ENCODE measurements at regions not wholly inside any gene's neighbourhood (a gene's known extent, or its start where the extent isn't known, plus 50 kb on each side); places are given as distances from the start of the nearest gene placed in this dataset.
"Not testable (repeated sequence)": the region's sequence is repeated elsewhere in the genome, so short reads cannot be mapped to it uniquely, and the experiment has no call there.

GRCh38 chr6:8844968-8845367, 409.6 kb upstream of the SLC35B3 start:
- no peak for DNase-seq (ENCODE audit: low read depth in 3 of 3)

GRCh38 chr6:8839626-8840025, 404.3 kb upstream of the SLC35B3 start:
- DNase-seq (ENCODE audit: low read depth in 3 of 3) = no peak

- no peak for DNase-seq (ENCODE audit: low read depth in 3 of 3)
Observed at GRCh38 chr6:8837343-8837742, 402.0 kb upstream of the SLC35B3 start.

DNA sequence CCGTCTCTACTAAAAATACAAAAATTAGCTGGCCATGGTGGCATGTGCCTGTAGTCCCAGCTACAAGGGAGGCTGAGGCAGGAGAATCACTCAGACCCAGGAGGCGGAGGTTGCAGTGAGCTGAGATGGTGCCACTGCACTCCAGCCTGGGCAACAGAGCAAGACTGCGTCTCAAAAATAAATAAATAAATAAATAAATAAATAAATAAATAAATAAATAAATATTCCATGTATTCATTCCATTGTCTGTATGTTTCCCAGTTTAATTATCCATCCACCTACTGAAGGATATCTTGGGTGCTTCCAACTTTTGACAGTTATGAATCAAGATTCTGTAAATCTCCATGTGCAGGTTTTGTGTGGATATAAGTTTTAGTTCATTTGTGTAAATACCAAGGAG, 397.4 kb upstream of the SLC35B3 start:
- DNase-seq (ENCODE audit: low read depth in 3 of 3) = not testable (repeated sequence)

- DNase-seq (ENCODE audit: low read depth in 3 of 3) = no peak
Observed at GRCh38 chr6:8831366-8832152, 396.2 kb upstream of the SLC35B3 start.

DNA sequence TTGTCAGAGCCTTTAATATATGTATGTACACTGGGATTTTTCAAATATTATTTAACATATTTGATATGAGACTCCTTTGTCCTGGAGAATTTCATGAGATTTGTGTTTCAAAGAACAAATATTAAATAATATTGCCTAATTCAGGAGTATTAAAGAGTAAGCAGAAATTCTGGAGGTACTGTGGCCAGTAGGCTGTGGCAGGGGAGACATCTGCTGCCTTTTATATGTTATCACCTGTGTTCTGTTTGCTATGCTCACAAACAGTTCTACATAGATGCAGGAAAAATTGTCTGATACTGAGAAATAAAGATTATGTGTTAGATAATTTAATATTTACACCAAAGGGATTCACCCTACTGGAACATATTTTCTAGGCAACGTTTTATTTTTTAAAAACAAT, 395.4 kb upstream of the SLC35B3 start:
- DNase-seq (ENCODE audit: low read depth in 3 of 3) = no peak

- DNase-seq (ENCODE audit: low read depth in 3 of 3) = no peak
Observed at GRCh38 chr6:8829796-8830195, 394.5 kb upstream of the SLC35B3 start.

DNA sequence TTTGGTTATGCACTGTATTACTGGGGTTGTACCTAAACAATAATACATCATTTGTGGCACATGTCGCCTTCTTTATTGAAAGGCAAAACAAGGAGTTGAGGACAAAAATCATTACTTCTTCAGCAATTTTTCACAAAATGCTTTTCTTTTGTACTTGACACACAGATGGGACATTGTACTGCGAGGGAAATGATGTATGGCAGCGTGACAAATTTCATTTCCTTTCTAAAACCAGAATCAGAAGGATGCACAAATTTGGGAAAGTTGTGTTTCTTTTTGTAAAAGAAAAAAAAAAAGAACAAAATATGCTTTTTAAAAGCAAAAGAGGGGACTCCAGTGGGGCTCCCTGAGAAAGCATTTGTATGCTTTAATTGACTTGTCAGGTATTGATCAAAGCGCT, 394.0 kb upstream of the SLC35B3 start:
- no peak for DNase-seq (ENCODE audit: low read depth in 3 of 3)

DNA sequence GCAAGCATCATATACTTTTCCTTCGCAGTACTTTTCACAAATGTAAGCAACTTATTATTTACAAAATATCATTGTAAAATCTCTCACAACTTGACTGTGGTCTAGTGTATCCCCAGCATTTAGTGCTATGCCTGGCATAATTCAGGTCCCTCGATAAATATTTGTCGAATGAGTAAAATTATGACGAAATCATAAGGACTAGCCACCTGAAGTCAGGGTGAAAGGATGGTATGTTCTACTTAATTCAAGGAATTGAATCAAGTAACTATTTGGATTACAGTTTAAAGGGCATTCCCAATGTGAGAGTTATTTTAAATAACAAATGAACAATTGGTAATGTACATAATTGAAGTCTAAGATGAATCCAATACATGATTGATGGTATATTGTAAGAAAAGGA, 393.0 kb upstream of the SLC35B3 start:
- DNase-seq (ENCODE audit: low read depth in 3 of 3) = no peak

DNA sequence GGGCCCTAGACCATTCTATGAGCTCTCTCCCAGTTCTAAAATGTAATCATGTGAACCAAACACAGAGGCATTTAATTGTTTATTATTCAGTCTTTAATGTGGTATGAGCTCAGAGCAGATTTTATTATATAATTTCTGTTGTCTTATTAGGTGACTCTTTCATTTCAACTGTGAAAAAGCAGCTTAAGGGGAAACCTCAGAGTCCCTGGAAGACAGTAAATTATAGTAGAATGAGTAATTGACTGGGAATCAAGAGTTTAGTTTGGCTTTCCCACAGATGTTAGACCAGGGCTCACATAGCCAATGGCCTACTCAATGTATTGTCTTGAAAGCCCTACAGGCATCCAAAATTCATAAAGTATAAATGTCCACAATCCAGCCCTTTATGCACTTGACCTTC, 390.4 kb upstream of the SLC35B3 start:
- DNase-seq (ENCODE audit: low read depth in 3 of 3) = no peak

GRCh38 chr6:8821981-8822381, 386.6 kb upstream of the SLC35B3 start:
- DNase-seq (ENCODE audit: low read depth in 3 of 3) = no peak

DNA sequence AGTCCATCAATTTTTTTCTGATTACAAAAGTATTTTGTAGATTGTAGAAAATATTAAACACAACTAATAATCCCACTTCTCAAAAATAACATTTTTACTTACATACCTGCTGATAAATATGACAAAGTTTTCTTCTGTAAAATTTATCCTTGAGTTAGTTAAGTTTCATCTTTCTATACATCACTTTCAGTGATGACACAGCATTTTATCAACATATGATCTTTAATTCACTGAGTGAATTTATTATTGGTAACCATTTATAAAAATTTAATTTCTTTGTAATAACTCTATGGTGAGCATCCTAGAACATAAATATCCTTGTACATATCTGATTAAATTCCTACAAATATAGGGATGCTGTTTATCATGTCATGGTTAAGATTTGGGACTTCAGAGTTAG, 385.0 kb upstream of the SLC35B3 start:
- no peak for DNase-seq (ENCODE audit: low read depth in 3 of 3)

- no peak for DNase-seq (ENCODE audit: low read depth in 3 of 3)
Observed at GRCh38 chr6:8819446-8819845, 384.1 kb upstream of the SLC35B3 start.

GRCh38 chr6:8814440-8815000, 379.2 kb upstream of the SLC35B3 start:
- no peak for DNase-seq (ENCODE audit: low read depth in 3 of 3)

GRCh38 chr6:8810325-8810724, 375.0 kb upstream of the SLC35B3 start:
- DNase-seq (ENCODE audit: low read depth in 3 of 3) = no peak

GRCh38 chr6:8809662-8810061, 374.3 kb upstream of the SLC35B3 start:
- DNase-seq (ENCODE audit: low read depth in 3 of 3) = no peak

DNA sequence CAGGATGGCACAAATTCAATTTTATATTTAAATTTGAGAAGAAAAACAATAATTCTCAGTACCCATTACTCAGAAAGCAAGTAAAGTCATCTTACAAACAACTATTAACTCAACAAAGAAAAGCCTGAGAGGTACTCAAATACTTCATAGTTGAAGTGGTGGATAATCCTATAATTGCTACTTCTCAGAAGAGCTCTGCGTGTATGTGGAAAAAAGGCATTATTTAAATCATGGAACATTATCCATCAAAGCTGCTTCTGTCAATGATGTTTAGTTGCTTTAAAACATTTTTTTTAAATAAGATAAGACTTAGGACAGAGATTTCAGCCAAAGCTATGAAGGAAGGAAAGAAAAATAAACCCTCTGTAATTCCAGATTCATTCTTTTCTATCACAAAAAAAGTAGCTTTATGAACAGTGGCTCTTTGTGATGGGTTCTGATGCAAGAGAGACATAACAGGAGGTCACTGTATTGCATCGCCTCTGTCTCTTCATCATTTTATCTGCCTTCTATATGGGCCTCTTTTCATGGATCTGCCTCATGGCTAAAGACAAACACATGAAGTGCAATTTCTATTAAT, 367.9 kb upstream of the SLC35B3 start:
- DNase-seq (ENCODE audit: low read depth in 3 of 3) = no peak

- not testable (repeated sequence) for DNase-seq (ENCODE audit: low read depth in 3 of 3)
Observed at GRCh38 chr6:8802397-8802796, 367.1 kb upstream of the SLC35B3 start.

GRCh38 chr6:8794420-8794819, 359.1 kb upstream of the SLC35B3 start:
- no peak for DNase-seq (ENCODE audit: low read depth in 3 of 3)

DNA sequence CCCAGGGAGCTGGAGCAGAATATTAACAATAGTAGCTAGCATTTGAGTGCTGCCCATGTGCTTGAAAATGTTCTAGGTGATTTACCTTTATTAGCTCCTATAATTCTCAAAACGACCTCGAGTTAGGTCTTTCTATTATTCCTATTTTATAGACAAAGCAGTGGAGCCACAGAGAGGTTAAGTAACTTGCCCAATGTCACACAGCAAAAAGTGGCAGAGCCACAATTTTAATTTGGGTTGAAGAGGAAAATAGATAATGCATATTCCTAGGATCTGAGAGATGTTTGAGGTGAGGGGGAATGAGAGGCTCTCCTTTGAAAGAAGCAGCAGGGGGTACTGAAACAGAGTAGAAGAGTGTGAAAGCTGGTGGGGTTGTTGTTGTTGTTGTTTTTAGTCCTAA, 354.5 kb upstream of the SLC35B3 start:
- no peak for DNase-seq (ENCODE audit: low read depth in 3 of 3)

GRCh38 chr6:8785223-8785622, 349.9 kb upstream of the SLC35B3 start:
- no peak for DNase-seq (ENCODE audit: low read depth in 3 of 3)

DNA sequence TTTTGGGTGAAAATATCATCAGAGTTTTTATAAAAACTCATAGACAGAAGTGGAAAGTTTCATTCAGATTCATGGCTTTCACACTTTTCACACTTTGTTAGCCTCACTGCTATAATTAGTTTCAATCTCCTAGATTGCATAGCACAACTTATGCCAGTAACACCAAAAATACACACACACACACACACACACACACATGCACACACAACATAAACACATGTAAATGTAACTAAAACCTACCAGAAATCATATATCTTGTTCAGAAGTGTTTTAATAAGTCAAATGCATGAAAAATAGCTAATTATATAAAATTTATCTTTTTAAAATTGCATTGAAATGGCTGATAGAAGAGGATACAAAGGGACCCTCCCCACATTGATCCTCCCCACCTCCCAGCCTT, 347.8 kb upstream of the SLC35B3 start:
- DNase-seq (ENCODE audit: low read depth in 3 of 3) = no peak

DNA sequence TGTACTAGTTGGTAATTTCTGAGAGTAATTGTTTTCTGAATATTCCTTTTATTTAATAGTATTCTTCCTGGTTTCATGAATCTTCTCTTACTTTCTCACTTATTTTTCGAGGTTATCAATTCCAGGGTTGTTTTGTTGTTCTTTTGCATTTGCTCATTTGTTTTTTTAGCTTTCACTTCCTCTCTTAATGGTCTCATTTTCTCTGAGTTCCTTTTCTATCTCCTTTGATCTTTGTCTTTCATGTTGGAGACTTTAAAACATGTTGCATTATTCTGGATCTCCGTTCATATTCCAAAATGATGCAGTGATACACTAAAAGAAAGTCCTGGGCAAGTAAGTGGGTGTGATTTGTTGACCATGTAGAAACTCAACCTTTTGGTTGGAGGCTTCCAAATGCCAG, 345.3 kb upstream of the SLC35B3 start:
- no peak for DNase-seq (ENCODE audit: low read depth in 3 of 3)
